Hippocampal formation (tissue), 2 donors: ENCODE measurements at regions not wholly inside any gene's neighbourhood (a gene's known extent, or its start where the extent isn't known, plus 50 kb on each side); places are given as distances from the start of the nearest gene placed in this dataset.

Experiments used
- DNase-seq, 2 donors: peaks; one replicate each; lab custom pipeline; 2025; lab: John Stamatoyannopoulos, UW

DNA sequence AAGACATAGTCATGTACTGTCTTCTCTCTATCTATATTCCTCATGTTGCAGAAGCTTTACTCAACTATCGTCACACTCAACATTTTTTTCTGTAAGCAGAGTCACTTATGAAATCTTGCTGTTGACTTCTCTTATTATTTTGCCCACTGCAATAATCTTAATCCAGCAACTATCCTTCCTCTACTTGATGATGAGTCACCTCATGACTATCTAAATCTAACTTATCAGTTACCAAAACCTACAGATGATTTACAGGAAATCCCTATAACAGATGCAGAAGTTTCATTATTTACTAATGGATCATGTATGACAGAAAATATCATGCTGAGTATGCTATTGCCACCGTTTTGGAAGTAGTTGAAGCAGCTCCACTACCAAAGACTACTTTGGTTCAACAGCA lies 378.9 kb downstream of the DUSP10 start:
- no peak for DNase-seq

DNA sequence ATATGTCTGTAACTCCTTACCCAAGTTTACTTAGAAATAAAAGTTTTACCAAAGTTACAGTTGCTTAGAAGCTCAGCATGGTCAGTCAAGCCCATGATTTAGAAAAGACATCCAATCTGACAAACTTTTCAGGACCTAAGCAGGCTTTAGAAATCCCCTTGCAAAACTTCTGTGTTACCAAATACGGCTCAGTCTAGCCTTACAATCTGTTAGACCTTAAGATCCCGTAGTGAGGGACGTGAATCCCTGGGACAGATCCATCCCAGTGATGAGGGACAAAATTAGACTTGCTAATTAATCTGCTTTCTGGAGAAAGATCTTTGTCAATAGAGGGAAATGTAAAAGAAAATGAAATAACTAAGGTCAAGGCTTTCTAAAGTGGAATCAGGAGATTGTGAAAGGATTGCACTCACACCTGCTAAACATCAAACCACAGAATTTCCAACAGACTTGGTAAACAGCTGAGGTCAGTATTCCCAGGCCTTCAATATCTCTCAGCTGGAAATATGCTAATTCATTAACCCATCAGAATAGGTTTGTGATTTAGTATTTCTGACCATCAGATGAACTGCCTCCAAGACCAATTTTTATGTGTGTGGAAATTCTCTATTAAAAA lies 375.3 kb downstream of the DUSP10 start:
- DNase-seq, result no peak

DNA sequence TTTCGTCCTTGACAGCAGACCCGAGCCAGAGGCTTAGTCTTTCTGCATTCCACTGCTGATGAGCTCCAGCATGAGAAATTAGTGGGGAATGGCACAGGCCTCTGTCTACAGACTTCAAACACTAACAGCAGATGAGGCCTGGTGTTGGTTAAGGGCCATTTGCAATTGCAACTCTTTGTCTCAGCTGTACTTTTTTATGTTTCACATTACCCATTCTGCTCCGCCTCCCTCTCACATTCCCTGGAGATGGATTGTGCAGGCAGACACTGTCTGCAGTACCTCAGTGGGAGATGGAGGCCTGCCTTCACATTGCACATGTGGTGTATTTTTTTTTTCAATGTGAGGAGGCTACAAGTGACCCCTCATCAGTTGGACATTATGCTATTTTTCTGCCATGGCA lies 370.2 kb downstream of the DUSP10 start:
- DNase-seq, result no peak

- no peak for DNase-seq
Measured at GRCh38 chr1:221373795-221374194, 368.1 kb downstream of the DUSP10 start.

DNA sequence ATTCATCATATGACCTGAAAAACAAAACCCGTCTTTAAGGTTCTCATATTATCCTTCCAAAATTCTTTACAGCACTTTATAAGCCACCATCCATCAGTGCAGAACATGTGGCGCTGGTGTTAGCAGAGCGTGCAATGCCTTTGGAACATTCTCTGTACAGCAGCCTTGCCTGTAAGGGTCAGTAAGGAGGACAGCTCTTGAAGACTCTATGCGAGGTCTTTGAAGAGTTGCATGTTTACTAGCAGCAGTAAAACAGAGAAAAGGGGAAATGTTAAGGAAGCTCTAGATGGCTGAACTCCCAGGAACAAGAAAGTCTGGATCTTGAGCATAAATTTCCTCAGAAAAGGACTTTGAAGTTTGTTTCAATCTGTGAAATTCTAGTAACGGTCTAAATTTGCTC lies 365.6 kb downstream of the DUSP10 start:
- DNase-seq, result no peak

- no peak for DNase-seq
Measured at GRCh38 chr1:221381910-221382623, 359.8 kb downstream of the DUSP10 start.

DNA sequence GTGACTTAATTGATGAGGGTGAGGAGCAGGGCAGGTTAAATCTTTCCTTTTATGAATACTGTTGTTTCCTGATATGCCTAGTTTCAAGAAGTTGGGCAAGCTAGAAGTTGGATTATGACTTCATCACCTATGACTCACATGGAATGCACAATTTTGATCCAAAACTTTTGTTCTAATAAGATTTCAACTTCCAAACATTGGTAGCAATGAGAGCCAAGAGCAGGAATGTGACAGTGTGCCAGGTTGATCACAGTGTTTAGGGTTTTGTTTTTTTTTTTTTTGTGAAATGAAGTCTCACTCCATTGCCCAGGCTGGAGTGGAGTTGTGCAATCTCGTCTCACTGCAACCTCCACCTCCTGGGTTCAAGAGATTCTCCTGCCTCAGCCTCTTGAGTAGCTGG lies 349.4 kb downstream of the DUSP10 start:
- no peak for DNase-seq

- no peak for DNase-seq
Measured at GRCh38 chr1:221394011-221394544, 347.8 kb downstream of the DUSP10 start.

- no peak for DNase-seq
Measured at GRCh38 chr1:221396526-221396925, 345.4 kb downstream of the DUSP10 start.

DNA sequence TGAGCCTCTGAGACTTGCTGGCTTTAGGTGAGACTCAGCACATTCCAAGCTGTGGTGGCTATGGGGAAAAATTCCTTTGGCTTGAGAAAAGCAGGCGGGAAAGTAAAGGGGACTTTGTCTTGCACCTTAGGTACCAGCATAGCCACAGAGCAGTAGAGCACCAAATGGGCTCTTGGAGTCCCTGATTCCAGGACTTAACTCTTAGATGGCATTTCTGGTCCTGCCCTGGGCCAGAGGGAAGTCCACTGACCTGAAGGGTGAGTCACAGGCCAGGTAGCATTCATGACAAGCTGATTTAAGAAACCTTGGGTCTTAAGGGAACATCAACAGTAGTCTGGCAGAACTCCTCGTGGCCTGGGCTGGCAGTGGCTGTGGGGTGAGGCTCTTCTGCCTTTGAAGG lies 344.7 kb downstream of the DUSP10 start:
- no peak for DNase-seq

DNA sequence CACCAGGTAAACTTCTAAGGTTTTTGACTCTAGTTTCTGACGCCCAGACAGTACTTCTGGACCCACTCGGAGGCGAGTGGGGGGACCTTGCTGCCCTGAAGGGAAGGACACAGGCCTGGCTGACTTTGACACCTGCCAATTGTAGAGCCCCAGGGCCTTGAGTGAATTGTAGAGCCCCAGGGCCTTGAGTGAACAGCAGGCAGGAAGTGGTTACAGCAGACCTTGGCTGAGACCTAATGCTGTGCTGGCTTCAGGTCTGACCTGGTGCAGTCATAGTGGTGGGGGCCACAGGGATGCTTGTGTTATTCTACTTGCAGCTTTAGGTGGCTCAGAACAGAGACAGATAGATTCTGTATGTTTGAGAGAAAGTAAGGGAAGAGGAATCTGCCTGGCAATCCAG lies 344.3 kb downstream of the DUSP10 start:
- DNase-seq, result no peak

DNA sequence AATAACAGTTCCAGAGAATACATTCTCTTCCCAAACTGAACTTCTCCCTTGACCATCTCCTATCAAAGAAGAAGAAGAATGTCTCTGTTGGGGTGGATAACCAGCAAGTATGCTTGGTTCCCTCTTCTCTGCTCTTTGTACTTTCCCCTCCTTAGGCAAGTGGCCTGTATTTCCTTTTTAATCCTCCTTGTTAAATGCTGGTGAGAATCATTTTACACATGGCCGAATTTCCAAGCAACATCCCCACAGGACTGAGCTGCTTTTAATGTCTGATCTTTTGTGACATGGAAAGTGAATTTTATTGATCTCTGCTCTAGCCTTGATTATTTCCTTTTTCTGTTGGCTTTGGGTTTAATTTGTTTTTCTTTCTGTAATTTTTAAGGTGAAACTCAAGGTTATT lies 336.7 kb downstream of the DUSP10 start:
- no peak for DNase-seq

- no peak for DNase-seq
Measured at GRCh38 chr1:221408117-221408803, 333.6 kb downstream of the DUSP10 start.

GRCh38 chr1:221411283-221411682 lies 330.6 kb downstream of the DUSP10 start:
- DNase-seq, result no peak

DNA sequence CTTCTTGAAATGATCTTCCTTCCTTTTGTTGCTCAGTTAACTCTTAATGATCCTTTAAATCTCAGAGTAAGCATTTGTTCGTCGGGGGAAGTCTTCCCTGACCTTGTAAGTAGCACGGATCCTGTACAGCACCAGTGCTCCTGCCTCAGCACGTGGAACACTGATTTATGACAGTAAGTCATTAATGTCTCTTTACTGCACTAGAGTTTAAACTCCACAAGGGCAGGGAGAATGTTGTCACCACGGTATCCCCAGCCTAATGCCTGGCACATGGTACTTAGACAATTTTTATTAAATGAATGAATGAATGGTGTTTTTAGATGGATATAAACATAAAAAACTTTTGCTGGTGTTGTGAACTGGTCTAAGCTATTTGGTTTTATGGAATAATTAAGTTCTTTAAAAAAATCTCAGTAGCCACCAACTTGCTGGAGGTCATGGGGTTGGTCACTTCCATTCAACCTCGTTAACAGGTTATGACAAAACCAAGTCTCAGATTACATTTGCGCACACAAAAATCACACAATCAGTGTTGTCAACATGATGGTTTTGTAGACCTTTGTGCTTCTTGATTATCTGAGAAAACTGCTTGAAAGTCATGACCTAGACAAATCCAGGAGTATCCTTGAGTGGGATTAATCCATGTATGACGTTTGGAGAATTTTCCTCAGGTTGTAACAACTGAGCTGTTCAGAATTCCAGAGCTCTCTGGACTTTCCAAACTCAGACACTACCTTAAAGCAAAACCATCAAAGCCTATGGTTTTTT lies 326.9 kb downstream of the DUSP10 start:
- DNase-seq, result no peak

DNA sequence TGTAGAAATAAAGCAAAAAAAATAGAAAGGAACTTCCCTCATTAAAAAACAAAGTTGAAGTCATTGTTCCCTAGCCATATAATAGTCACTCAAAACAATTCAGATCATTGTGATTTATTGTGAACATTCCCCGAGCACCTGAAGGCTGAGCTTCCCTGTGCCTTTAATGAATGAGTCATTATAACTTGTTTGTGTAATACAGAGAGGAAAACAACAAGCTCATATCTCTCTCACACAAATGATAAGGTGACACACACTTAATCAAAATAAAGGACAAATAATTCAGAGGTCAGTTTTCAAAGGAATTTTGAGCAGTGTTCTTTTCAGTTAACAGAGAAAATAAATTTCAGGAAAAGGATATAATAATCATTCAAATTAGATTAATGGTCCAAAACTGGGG lies 326.2 kb downstream of the DUSP10 start:
- DNase-seq, result no peak

DNA sequence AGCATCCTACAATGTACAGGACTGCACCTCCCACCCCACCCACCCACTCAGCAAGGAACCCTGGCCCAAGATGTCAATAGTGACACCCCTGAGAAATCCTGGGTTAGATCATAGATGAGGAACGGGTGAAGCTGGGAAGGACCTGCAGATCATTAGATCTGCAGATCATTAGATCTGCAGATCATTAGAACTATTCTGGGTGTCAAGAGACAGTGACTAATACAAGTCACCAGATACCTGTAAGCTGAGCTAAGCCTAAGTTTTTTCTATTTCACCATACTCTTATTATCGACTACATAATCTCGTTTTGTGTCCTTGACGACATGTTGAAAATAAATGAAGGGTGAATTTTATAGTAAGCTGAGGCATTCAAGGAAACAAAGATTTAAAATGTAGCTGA lies 325.7 kb downstream of the DUSP10 start:
- no peak for DNase-seq

- DNase-seq, result no peak
Measured at GRCh38 chr1:221416723-221417122, 325.2 kb downstream of the DUSP10 start.

DNA sequence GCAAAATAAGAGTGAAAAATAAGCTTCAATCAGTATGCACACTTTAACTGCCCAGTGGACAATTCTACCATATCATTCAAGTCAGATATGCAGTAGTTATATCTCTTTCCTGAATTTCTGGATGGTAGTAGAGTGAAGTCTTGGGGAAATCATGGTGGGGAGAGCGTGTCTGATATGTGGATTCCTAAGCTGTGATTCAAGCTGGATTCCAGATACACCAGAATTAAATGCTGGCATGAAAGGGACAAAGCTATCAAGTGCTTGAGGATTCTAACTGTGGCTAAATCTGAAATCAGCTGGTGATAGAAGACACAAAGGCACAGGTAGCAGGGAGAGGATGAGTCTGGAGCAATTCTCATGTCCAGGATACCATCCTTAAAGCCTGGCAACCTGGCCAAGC lies 323.5 kb downstream of the DUSP10 start:
- DNase-seq, result no peak

DNA sequence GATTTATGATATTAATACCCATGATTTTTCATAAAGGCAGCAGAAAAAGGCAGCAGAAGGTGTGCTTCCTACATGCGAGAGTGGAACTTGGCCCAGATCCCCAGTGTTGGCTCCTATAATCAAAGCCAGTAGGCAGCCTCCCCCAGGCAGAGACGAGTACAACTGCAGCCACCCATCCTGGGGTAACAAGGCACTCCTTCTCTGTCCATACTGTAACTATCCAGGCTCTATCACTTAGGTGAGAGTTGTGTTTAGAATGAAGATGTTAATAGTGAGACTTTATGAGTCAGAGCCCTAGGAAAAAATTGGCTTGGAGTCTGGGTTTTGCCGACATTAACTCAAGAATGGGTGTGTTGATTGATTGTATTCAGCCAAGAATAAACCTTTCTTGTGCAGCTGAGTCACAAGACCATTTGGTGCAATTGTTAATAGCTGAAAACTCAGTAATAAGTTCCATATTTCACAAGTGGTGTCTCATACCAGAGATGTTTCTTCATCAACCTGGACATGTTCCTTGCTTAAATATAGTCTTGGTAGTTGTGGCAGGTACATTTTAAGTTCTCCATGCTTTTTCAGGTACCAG lies 322.3 kb downstream of the DUSP10 start:
- DNase-seq, result no peak

- DNase-seq, result no peak
Measured at GRCh38 chr1:221429264-221429663, 312.6 kb downstream of the DUSP10 start.
